Smooth muscle cell (in vitro differentiated cells): ENCODE measurements at regions not wholly inside any gene's neighbourhood (a gene's known extent, or its start where the extent isn't known, plus 50 kb on each side); places are given as distances from the start of the nearest gene placed in this dataset.

Source experiments
- DNase-seq: peaks from one replicate; lab custom pipeline; 2025; ENCODE audit not compliant: unreplicated experiment; lab: John Stamatoyannopoulos, UW
- H2AFZ ChIP-seq: fragments of 200-600 bp; sonication (generic); 2 replicates; pipeline ENCODE4 v1.6.0; 2016; ENCODE audit warnings: antibody characterized with exemption, low read depth, mild to moderate bottlenecking
- H3F3A ChIP-seq: fragments of 200-600 bp; sonication (generic); 2 replicates; pipeline ENCODE4 v1.6.0; 2017; ENCODE audit warnings: antibody characterized with exemption, low read depth
- H3K27ac ChIP-seq: fragments of 200-600 bp; sonication (generic); 2 replicates; pipeline ENCODE4 v1.5.1; 2016; ENCODE audit warnings: low read depth, mild to moderate bottlenecking
- H3K27me3 ChIP-seq: fragments of 200-600 bp; sonication (generic); 2 replicates; pipeline ENCODE4 v1.6.1; 2016; ENCODE audit warnings: low read depth, mild to moderate bottlenecking
- H3K36me3 ChIP-seq: fragments of 200-600 bp; sonication (generic); 2 replicates; pipeline ENCODE4 v1.5.1; 2016; ENCODE audit warnings: low read depth
- H3K4me1 ChIP-seq: fragments of 200-600 bp; sonication (generic); 2 replicates; pipeline ENCODE4 v1.5.1; 2016; ENCODE audit warnings: low read depth
- H3K4me2 ChIP-seq: fragments of 200-600 bp; sonication (generic); 2 replicates; pipeline ENCODE4 v1.6.0; 2016; ENCODE audit warnings: mild to moderate bottlenecking
- H3K4me3 ChIP-seq: fragments of 200-600 bp; sonication (generic); 2 replicates; pipeline ENCODE4 v1.5.1; 2016; ENCODE audit warnings: mild to moderate bottlenecking
- H3K79me2 ChIP-seq: fragments of 200-600 bp; sonication (generic); 2 replicates; pipeline ENCODE4 v1.6.0; 2016; ENCODE audit warnings: low read depth, mild to moderate bottlenecking
- H3K9ac ChIP-seq: fragments of 200-600 bp; sonication (generic); 2 replicates; pipeline ENCODE4 v1.6.0; 2016; ENCODE audit warnings: low read depth
- H3K9me3 ChIP-seq: fragments of 200-600 bp; sonication (generic); replicated peaks from 2 replicates; pipeline ENCODE4 v1.5.1; 2016; ENCODE audit warnings: low read depth
- H4K20me1 ChIP-seq: fragments of 200-600 bp; sonication (generic); 2 replicates; pipeline ENCODE4 v1.6.0; 2016; ENCODE audit warnings: low read depth
- CTCF ChIP-seq: fragments of 200-600 bp; sonication (generic); IDR thresholded peaks from 2 replicates; pipeline ENCODE4 v1.5.1; 2017; ENCODE audit warnings: borderline replicate concordance, mild to moderate bottlenecking, antibody characterized with exemption; ENCODE audit not compliant: insufficient read depth, poor library complexity, severe bottlenecking
- WGBS: methylation state at CpG from one replicate; pipeline ENCODE4 v1.1.7; 2016; ENCODE audit warnings: low lambda C conversion rate; 5-methylcytosine and 5-hydroxymethylcytosine counted together

GRCh38 chr2:58604096-58604495 is 363.0 kb upstream of the FANCL start:
- WGBS, result 84% methylated on average over 1 of the region's 1 CpG
- Histone ChIP-seq H2AFZ (no peak overlapping the region), H3K36me3 (no peaks in the 10 kb centered on the region), H3K79me2 (no peaks in the 10 kb centered on the region), H3K9ac (no peak overlapping the region), H3K4me1 (no peaks in the 10 kb centered on the region), H3F3A (no peaks in the 10 kb centered on the region), H3K27ac (no peak overlapping the region), H3K9me3 (no peaks in the 10 kb centered on the region), H3K4me2 (no peak overlapping the region), H3K27me3 (no peaks in the 10 kb centered on the region), H4K20me1 (no peaks in the 10 kb centered on the region), H3K4me3 (no peak overlapping the region)
- DNase-seq, result no peak
- no peak for TF ChIP-seq CTCF

- no peaks in the 10 kb centered on the region for H3K27me3 ChIP-seq
- H3K9me3 ChIP-seq, result no peaks in the 10 kb centered on the region
- 78% methylated on average over 2 of the region's 2 CpGs for WGBS
- H3K36me3 ChIP-seq, result no peaks in the 10 kb centered on the region
- no peak overlapping the region for H3K9ac ChIP-seq
- H3K27ac ChIP-seq, result no peak overlapping the region
- no peaks in the 10 kb centered on the region for H3K79me2 ChIP-seq
- H2AFZ ChIP-seq, result no peak overlapping the region
- H3K4me3 ChIP-seq, result no peak overlapping the region
- no peaks in the 10 kb centered on the region for H3K4me1 ChIP-seq
- no peak overlapping the region for H3K4me2 ChIP-seq
- no peaks in the 10 kb centered on the region for H3F3A ChIP-seq
- no peak for DNase-seq
- TF ChIP-seq CTCF, result no peak
- H4K20me1 ChIP-seq, result no peaks in the 10 kb centered on the region
Observed at GRCh38 chr2:58601017-58601416, 359.9 kb upstream of the FANCL start.

GRCh38 chr2:58598171-58598570 is 357.0 kb upstream of the FANCL start:
- DNase-seq, result no peak
- no peak overlapping the region for H3K9ac ChIP-seq
- H3K9me3 ChIP-seq, result no peaks in the 10 kb centered on the region
- H3K27me3 ChIP-seq, result no peaks in the 10 kb centered on the region
- H3K4me2 ChIP-seq, result no peak overlapping the region
- no peak for TF ChIP-seq CTCF
- no peaks in the 10 kb centered on the region for H3K4me1 ChIP-seq
- no peak overlapping the region for H2AFZ ChIP-seq
- no peak overlapping the region for H3K27ac ChIP-seq
- WGBS, result 93% methylated on average over 3 of the region's 3 CpGs
- no peak overlapping the region for H3K4me3 ChIP-seq
- H4K20me1 ChIP-seq, result no peaks in the 10 kb centered on the region
- H3K36me3 ChIP-seq, result no peaks in the 10 kb centered on the region
- no peaks in the 10 kb centered on the region for H3F3A ChIP-seq
- H3K79me2 ChIP-seq, result no peaks in the 10 kb centered on the region

- TF ChIP-seq CTCF, result no peak
- Histone ChIP-seq H3K4me1 (no peaks in the 10 kb centered on the region), H4K20me1 (no peaks in the 10 kb centered on the region), H3K4me2 (no peak overlapping the region), H3K4me3 (no peak overlapping the region), H3K27ac (no peak overlapping the region), H3K79me2 (no peaks in the 10 kb centered on the region), H3F3A (no peaks in the 10 kb centered on the region), H3K9me3 (no peaks in the 10 kb centered on the region), H3K36me3 (no peaks in the 10 kb centered on the region), H2AFZ (no peak overlapping the region), H3K9ac (no peak overlapping the region), H3K27me3 (no peaks in the 10 kb centered on the region)
- DNase-seq, result no peak
- 59% methylated on average over 3 of the region's 3 CpGs for WGBS
Observed at GRCh38 chr2:58595714-58596113, 354.6 kb upstream of the FANCL start.
